MV-4-11 (cell line): ENCODE measurements at regions not wholly inside any gene's neighbourhood (a gene's known extent, or its start where the extent isn't known, plus 50 kb on each side); places are given as distances from the start of the nearest gene placed in this dataset.
"Not testable (repeated sequence)": the region's sequence is repeated elsewhere in the genome, so short reads cannot be mapped to it uniquely, and the experiment has no call there.

Source experiments
- DNase-seq: peaks from one replicate; lab custom pipeline; 2025; lab: John Stamatoyannopoulos, UW

GRCh38 chr20:12815778-12816408 is 192.9 kb upstream of the SPTLC3 start:
- no peak for DNase-seq

DNA sequence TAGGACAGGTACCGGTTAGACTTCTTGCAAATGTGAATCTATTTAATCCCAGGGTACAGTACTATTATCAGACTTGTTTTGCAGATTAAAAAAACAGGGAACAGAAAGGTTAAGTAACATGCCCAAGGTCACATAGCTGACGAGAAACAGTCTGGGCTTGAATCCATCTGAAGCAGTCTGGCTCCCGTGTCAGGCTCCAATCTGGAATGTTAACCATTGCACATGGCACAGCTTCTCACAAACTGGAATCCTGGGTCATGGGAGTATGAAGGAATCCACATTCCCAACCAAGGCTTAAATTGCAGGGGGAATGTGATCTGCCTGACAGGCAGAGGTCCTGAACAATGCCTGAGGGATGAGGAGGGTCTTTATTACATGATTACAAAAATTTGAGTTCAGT is 187.5 kb upstream of the SPTLC3 start:
- DNase-seq = no peak

GRCh38 chr20:12823734-12824133 is 185.0 kb upstream of the SPTLC3 start:
- no peak for DNase-seq

DNA sequence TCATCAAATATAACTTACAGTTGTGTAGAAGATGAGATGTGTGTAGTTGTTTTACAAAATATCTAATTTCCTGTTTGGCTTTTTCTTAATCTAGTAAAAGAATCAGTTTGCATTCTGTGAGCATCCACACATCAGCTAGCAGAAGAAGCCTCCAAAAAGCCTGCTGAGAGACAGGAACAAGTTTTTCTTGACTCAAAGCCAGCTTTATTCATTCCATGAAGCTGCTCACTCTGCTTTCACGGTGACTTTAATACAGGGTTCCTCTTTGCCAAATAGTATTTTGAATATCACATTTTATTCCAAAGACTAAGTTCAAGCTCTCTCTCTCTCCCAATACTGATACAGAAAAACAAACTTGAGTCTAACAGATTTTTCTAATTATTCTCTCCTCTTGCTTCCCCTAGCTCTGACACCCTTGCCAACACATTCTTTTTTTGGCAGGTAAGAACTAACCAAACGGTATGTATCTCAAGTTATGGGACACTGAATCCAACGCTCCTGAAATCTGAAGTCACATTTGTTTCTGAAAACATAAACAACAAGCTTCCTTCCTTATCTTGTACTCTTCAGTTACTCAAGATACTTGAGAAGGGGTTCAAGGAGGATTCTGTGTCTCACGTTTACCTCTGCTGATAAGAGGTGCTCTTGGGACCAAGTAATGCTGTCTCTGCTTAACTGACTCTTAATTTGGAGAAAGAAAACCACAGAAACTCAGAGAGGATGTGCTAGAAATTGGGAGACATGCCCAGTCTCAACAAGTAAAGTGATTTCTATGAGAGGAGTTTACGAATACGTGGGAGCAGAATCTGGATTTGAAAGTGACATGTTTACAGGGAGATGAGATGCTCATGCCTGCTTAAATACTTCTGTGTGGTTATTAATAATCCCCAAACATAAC is 184.2 kb upstream of the SPTLC3 start:
- no peak for DNase-seq

- no peak for DNase-seq
Measured at GRCh38 chr20:12825226-12825595, 183.6 kb upstream of the SPTLC3 start.

- no peak for DNase-seq
Measured at GRCh38 chr20:12827816-12828385, 180.9 kb upstream of the SPTLC3 start.

DNA sequence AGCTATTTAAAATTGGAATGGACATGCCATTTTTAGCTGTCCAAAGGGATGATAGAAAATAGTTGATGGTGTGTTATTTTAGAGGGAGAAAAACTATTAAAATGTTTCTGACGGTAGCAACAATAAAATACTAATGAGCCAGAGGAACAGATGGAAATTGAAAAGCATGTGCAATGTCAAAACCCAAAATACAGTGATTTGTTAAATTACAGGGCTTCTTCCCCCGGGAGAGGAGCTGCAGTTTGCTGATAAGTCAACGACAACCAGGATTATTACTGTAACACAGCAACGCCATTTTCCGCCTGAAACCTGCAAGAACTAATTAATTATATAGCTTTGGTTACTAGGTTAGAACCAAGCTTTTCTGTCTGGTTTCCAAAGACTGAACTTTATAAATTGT is 179.6 kb upstream of the SPTLC3 start:
- no peak for DNase-seq

- no peak for DNase-seq
Measured at GRCh38 chr20:12833861-12834260, 174.9 kb upstream of the SPTLC3 start.

- DNase-seq = no peak
Measured at GRCh38 chr20:12835999-12836398, 172.8 kb upstream of the SPTLC3 start.

GRCh38 chr20:12837646-12838045 is 171.1 kb upstream of the SPTLC3 start:
- DNase-seq = no peak

- DNase-seq = no peak
Measured at GRCh38 chr20:12838261-12838866, 170.4 kb upstream of the SPTLC3 start.

- peak; percentile 20 for DNase-seq
Measured at GRCh38 chr20:12847872-12848271, 160.9 kb upstream of the SPTLC3 start.

DNA sequence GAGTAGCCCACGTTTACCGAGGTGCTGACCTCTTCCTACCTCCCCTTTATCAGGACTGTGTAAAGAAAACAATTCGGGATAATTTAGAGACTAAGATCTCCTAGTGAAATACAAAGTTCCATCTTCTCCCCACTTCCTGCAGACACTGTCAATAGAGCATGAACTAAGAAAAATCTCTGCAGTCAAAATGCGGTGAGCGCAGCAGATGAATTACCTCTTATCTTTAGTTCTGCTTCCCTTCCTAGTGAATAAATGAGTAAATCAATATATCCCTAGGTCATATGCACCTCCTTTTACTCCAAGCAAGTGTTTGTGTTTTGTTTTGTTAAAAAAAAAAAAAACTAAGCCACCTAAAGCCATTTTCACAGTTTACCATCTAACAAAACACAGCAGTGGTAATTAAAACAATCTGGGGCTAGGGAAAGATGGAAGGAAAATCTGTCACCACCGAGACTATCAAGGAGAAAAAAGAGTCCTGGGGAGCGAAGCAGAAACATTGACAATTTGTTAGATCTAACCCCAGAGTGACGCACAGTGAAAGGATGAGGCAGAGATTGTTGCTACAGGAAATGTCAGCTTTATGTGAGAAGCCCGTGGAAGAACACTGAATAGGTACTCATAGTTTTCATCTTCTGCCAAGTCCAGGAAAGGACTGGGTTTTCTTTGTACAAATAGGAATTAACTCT is 159.4 kb upstream of the SPTLC3 start:
- no peak for DNase-seq

GRCh38 chr20:12857643-12858042 is 151.1 kb upstream of the SPTLC3 start:
- not testable (repeated sequence) for DNase-seq

GRCh38 chr20:12860619-12861247 is 148.0 kb upstream of the SPTLC3 start:
- DNase-seq = no peak

- DNase-seq = no peak
Measured at GRCh38 chr20:12869669-12870068, 139.1 kb upstream of the SPTLC3 start.

GRCh38 chr20:12870588-12870987 is 138.2 kb upstream of the SPTLC3 start:
- DNase-seq = no peak

GRCh38 chr20:12874933-12875332 is 133.8 kb upstream of the SPTLC3 start:
- DNase-seq = no peak

- DNase-seq = no peak
Measured at GRCh38 chr20:12875510-12875909, 133.3 kb upstream of the SPTLC3 start.

DNA sequence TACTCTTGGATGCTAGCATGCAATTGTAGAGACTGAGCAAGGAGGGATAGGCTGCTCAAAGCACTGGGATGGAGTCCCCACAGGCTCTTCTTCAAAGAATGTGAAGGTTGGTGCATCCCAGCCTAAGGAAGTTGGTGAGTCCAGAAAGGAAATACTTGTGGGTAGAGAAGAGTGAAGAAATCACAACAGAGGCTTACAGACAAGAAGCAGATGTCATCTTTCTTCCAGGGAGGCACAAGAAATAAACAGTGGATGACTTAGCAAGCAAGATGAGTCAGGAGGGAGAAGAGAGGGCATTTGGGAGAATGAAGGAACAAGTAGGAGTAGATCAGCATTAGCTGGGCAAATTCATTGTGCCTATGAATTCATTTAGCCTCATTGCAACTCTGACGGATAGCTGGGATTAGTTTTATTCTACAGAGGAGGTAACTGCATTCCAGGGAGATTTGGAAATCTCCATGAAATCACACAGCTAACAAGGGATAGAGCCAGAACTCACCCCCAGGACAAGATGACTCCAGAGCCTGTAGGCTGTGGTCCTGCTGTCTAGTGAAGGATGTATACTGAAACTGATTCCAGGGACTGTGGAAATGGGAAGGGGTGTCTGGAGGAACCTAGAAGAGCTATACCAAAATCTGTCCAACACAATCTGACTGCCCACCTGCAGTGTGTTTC is 125.8 kb upstream of the SPTLC3 start:
- DNase-seq = no peak

- DNase-seq = no peak
Measured at GRCh38 chr20:12883507-12883885, 125.3 kb upstream of the SPTLC3 start.
